Mesendoderm (in vitro differentiated cells): ENCODE measurements at regions not wholly inside any gene's neighbourhood (a gene's known extent, or its start where the extent isn't known, plus 50 kb on each side); places are given as distances from the start of the nearest gene placed in this dataset.

Source experiments
- DNase-seq: peaks from one replicate; pipeline ENCODE4 v3.0.0; 2013
- H2AK5ac ChIP-seq: 2 replicates; pipeline ENCODE4 v1.6.1; 2013; ENCODE audit warnings: low read length, inconsistent platforms
- H2BK120ac ChIP-seq: 2 replicates; pipeline ENCODE4 v1.6.1; 2013; ENCODE audit warnings: low read depth, mild to moderate bottlenecking, low read length, moderate library complexity, mixed read lengths
- H2BK15ac ChIP-seq: replicated peaks from 2 replicates; pipeline ENCODE4 v1.6.1; 2013; ENCODE audit warnings: low read depth, mild to moderate bottlenecking, moderate library complexity
- H2BK5ac ChIP-seq: 2 replicates; pipeline ENCODE4 v1.6.1; 2013; ENCODE audit warnings: low read length, inconsistent platforms
- H3K18ac ChIP-seq: 2 replicates; pipeline ENCODE4 v1.6.1; 2013; ENCODE audit warnings: mild to moderate bottlenecking, low read length, mixed read lengths
- H3K23ac ChIP-seq: one replicate; pipeline ENCODE4 v1.6.1; 2013; ENCODE audit warnings: low read length
- H3K27ac ChIP-seq: 2 replicates; pipeline ENCODE4 v1.5.1; 2013; ENCODE audit warnings: low read depth, mild to moderate bottlenecking, inconsistent platforms, low read length, moderate library complexity
- H3K27me3 ChIP-seq: 2 replicates; pipeline ENCODE4 v1.6.1; 2013; ENCODE audit warnings: low read length, control low read depth, mild to moderate bottlenecking, inconsistent platforms; ENCODE audit not compliant: insufficient read depth, poor library complexity
- H3K36me3 ChIP-seq: 2 replicates; pipeline ENCODE4 v1.6.1; 2013; ENCODE audit warnings: low read length, inconsistent platforms; ENCODE audit not compliant: control insufficient read depth, insufficient read depth
- H3K4ac ChIP-seq: one replicate; pipeline ENCODE4 v1.6.1; 2013; ENCODE audit warnings: low read depth, mild to moderate bottlenecking, low read length, moderate library complexity
- H3K4me1 ChIP-seq: 2 replicates; pipeline ENCODE4 v1.6.1; 2013; ENCODE audit warnings: low read depth, low read length, inconsistent platforms; ENCODE audit not compliant: control insufficient read depth
- H3K4me2 ChIP-seq: 2 replicates; pipeline ENCODE4 v1.6.1; 2013; ENCODE audit warnings: low read length
- H3K4me3 ChIP-seq: 2 replicates; pipeline ENCODE4 v1.5.1; 2013; ENCODE audit warnings: mild to moderate bottlenecking, low read length
- H3K56ac ChIP-seq: one replicate; pipeline ENCODE4 v1.6.1; 2013; ENCODE audit warnings: low read length
- H3K79me1 ChIP-seq: 2 replicates; pipeline ENCODE4 v1.6.1; 2013; ENCODE audit warnings: low read length, inconsistent platforms
- H3K79me2 ChIP-seq: 2 replicates; pipeline ENCODE4 v1.6.1; 2013; ENCODE audit warnings: mild to moderate bottlenecking, low read length; ENCODE audit not compliant: control insufficient read depth, insufficient read depth
- H3K9ac ChIP-seq: 2 replicates; pipeline ENCODE4 v1.6.1; 2013; ENCODE audit warnings: low read length, inconsistent platforms
- H4K5ac ChIP-seq: one replicate; pipeline ENCODE4 v1.6.1; 2013; ENCODE audit warnings: low read length
- H4K8ac ChIP-seq: one replicate; pipeline ENCODE4 v1.6.1; 2013; ENCODE audit warnings: low read depth, mild to moderate bottlenecking, control low read depth, low read length, moderate library complexity
- WGBS: extraction: QIAGEN DNeasy Blood & Tissue Kit; methylation state at CpG from one replicate; pipeline ENCODE4 v1.1.7; 2013; ENCODE audit warnings: low lambda C conversion rate, missing lambda C conversion rate; ENCODE audit not compliant: insufficient coverage; ENCODE audit errors: extremely low coverage; 5-methylcytosine and 5-hydroxymethylcytosine counted together

DNA sequence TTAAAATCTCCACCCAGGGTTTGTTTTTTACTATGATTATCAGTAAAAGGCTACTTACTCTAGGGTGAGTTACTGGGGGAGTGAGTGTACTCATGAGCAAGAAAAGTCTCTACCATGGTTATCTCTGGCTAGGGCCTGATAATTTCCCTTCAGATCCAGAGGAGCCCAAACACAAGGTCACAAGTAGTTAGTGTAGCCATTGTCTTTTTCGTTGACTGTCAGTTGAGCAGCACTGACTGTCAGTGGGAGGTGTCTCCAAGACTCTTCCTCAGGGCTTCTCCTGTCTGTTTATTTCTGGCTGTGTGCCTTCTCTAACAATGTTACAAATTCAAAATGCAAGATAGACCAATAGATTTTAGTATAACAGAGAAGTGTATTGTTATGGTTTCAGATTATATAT lies 181.2 kb upstream of the MIS18BP1 start:
- Histone ChIP-seq H3K56ac (no peak overlapping the region), H3K18ac (no peak overlapping the region), H2BK15ac (no peak overlapping the region), H2AK5ac (no peak overlapping the region), H3K27ac (no peak overlapping the region), H3K79me1 (no peaks in the 10 kb centered on the region), H4K5ac (no peak overlapping the region), H3K79me2 (no peaks in the 10 kb centered on the region), H3K36me3 (no peaks in the 10 kb centered on the region), H3K4ac (no peak overlapping the region), H3K27me3 (no peaks in the 10 kb centered on the region), H4K8ac (no peak overlapping the region), H2BK120ac (no peak overlapping the region), H3K4me3 (no peak overlapping the region), H3K9ac (no peak overlapping the region), H3K4me1 (no peaks in the 10 kb centered on the region), H2BK5ac (no peak overlapping the region), H3K4me2 (no peak overlapping the region), H3K23ac (no peak overlapping the region)
- DNase-seq = peak; percentile 57
- WGBS = no CpG with 5 or more reads among the region's 1 CpG

DNA sequence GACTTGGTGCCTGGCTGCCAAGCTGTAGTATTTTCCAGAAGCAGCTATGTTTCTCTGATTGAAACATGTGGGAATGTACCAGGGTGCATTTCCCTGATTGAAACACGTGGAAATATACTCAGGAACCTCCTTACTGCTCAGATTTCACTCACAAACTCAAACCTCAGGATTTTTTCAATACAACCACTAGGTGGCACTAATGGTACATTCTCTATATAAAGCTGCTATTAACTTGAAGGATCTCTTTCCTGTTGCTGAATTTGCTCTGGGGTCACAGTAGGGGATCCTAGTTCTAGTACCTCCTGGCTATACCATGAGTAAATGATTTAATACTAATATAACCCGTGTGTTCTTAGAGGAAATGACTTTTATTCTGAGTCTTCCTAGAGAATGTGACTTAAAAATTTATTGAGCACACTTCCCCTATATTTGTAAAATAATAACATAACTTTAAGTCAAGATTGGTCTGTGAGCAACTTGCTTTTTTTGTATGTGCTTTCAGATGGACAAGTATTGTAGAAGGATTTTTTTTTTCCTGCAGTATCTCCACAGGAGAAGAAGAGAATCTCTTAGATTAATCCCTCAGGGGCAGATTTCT lies 173.8 kb upstream of the MIS18BP1 start:
- DNase-seq = peak; percentile 90
- Histone ChIP-seq H3K23ac (no peak overlapping the region), H3K4me2 (no peak overlapping the region), H3K4me1 (no peaks in the 10 kb centered on the region), H4K5ac (no peak overlapping the region), H3K9ac (no peak overlapping the region), H3K27ac (no peak overlapping the region), H2BK5ac (no peak overlapping the region), H2BK120ac (no peak overlapping the region), H3K4ac (no peak overlapping the region), H3K27me3 (no peaks in the 10 kb centered on the region), H3K56ac (no peak overlapping the region), H3K79me1 (no peaks in the 10 kb centered on the region), H3K79me2 (no peaks in the 10 kb centered on the region), H4K8ac (no peak overlapping the region), H2AK5ac (no peak overlapping the region), H3K18ac (no peak overlapping the region), H3K4me3 (no peak overlapping the region), H2BK15ac (peak overlapping the region; percentile 36), H3K36me3 (no peaks in the 10 kb centered on the region)
- WGBS = no CpG with 5 or more reads among the region's 2 CpGs

DNA sequence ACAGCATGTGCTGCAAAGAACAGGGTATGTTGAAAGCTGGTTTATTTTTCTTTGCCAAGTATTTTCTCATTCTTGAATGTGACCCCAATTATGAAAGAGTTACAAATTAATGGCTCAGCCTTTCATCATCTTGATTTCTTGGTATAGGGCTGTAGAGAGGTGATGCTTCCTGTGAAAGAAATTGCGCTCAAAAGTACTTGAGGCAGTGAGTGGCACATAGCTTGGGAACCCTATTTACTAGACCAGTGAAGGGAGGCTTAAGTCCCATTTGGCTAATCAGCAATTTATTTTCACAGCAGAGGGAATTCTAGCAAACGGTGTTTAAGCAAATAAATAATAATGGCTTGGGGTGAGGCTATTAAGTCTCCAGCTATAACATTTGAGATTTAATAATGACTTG lies 153.9 kb upstream of the MIS18BP1 start:
- no peaks in the 10 kb centered on the region for H3K36me3 ChIP-seq
- H4K5ac ChIP-seq = no peak overlapping the region
- H3K4me1 ChIP-seq = no peaks in the 10 kb centered on the region
- H3K4me2 ChIP-seq = no peak overlapping the region
- no peaks in the 10 kb centered on the region for H3K79me1 ChIP-seq
- no peak overlapping the region for H4K8ac ChIP-seq
- WGBS = no CpG with 5 or more reads among the region's 2 CpGs
- no peaks in the 10 kb centered on the region for H3K79me2 ChIP-seq
- H2AK5ac ChIP-seq = no peak overlapping the region
- H3K4me3 ChIP-seq = no peak overlapping the region
- H3K56ac ChIP-seq = no peak overlapping the region
- no peak overlapping the region for H3K23ac ChIP-seq
- no peak for DNase-seq
- H3K18ac ChIP-seq = no peak overlapping the region
- no peak overlapping the region for H3K9ac ChIP-seq
- H3K4ac ChIP-seq = no peak overlapping the region
- no peak overlapping the region for H3K27ac ChIP-seq
- no peak overlapping the region for H2BK120ac ChIP-seq
- no peak overlapping the region for H2BK5ac ChIP-seq
- no peaks in the 10 kb centered on the region for H3K27me3 ChIP-seq
- no peak overlapping the region for H2BK15ac ChIP-seq

DNA sequence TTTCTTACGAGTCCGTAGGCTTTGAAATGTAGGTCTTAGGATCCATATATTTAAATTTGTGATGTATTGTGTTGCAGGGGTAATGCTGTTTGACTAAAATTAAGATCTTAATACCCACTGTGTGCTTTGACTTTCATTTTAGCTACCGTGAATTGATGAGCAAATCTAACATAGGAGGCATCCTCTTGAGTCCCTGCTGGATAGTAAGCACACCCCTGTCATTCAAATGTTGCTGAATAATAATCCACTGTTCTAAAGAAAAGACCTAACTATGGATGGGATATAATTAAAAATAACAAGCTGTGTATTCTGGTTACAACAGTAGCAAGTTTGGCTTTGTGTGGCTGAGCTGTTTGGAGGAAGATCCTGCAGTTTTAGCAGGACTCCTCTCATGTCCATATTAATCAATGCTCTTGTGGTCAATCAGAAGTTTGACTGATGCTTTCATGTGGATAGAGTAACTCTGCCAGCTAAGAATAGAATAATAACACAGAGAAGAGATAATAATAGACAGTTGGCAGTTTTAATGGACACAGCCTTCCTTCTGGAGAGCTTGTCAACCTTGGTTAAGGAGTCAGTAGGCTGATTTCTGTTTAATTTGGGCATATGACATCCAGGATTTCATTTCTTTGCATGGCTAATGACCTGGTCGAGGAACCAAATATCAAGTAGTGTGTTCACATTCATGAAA lies 148.1 kb upstream of the MIS18BP1 start:
- no peak overlapping the region for H3K4ac ChIP-seq
- H3K9ac ChIP-seq = no peak overlapping the region
- H4K8ac ChIP-seq = no peak overlapping the region
- DNase-seq = no peak
- no peak overlapping the region for H4K5ac ChIP-seq
- no peak overlapping the region for H2BK120ac ChIP-seq
- H3K4me1 ChIP-seq = no peaks in the 10 kb centered on the region
- H3K36me3 ChIP-seq = no peaks in the 10 kb centered on the region
- WGBS = no CpG with 5 or more reads among the region's 4 CpGs
- no peaks in the 10 kb centered on the region for H3K79me1 ChIP-seq
- no peak overlapping the region for H3K27ac ChIP-seq
- no peak overlapping the region for H3K4me3 ChIP-seq
- H2AK5ac ChIP-seq = no peak overlapping the region
- H3K4me2 ChIP-seq = no peak overlapping the region
- H2BK15ac ChIP-seq = no peak overlapping the region
- H3K79me2 ChIP-seq = no peaks in the 10 kb centered on the region
- no peak overlapping the region for H3K18ac ChIP-seq
- no peak overlapping the region for H3K56ac ChIP-seq
- H3K23ac ChIP-seq = no peak overlapping the region
- no peak overlapping the region for H2BK5ac ChIP-seq
- no peaks in the 10 kb centered on the region for H3K27me3 ChIP-seq

DNA sequence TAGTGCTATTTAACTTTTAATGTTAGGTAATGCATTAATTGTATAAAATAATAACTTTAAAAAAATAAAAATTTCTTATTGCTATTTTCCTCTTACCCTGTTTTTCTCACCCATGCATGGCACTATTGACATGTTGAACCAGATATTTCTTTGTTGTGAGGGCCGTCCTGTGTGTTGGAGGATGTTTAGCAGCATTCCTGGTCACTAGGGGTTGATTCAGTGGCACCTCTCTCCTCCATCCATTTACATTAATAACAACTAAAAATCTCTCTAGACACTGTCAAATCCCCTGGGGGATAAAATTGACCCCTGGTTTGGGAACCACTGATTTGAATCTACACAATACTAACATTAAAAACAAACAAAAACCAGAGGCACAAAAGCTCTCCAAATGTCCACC lies 147.5 kb upstream of the MIS18BP1 start:
- Histone ChIP-seq H3K79me2 (no peaks in the 10 kb centered on the region), H3K4me2 (no peak overlapping the region), H2AK5ac (no peak overlapping the region), H3K4me1 (no peaks in the 10 kb centered on the region), H3K27me3 (no peaks in the 10 kb centered on the region), H3K4me3 (no peak overlapping the region), H3K79me1 (no peaks in the 10 kb centered on the region), H2BK120ac (no peak overlapping the region), H3K9ac (no peak overlapping the region), H3K36me3 (no peaks in the 10 kb centered on the region), H3K56ac (no peak overlapping the region), H3K27ac (no peak overlapping the region), H2BK15ac (no peak overlapping the region), H3K4ac (no peak overlapping the region), H2BK5ac (no peak overlapping the region), H4K8ac (no peak overlapping the region), H3K23ac (no peak overlapping the region), H3K18ac (no peak overlapping the region), H4K5ac (no peak overlapping the region)
- DNase-seq = no peak
- no CpG with 5 or more reads among the region's 1 CpG for WGBS

DNA sequence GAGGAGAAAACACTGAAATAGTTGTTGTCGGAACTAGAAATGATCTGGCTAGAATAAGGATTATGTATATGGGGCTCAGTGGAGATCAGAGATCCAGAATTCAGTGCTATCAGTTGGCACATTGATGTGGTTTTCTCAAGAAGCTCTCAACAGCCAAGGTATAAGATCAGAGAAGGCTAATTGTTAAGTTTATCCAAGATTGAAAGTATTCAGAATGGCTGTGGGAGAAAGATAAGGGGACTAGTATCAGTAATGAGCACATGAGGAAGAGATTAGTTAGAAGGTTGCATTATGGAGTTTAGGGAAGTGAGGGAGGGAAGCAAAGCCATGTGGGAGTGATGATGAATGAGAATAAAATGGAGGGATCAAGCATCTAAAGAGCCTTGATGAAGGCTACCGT lies 128.1 kb upstream of the MIS18BP1 start:
- Histone ChIP-seq H3K36me3 (no peaks in the 10 kb centered on the region), H3K18ac (no peak overlapping the region), H3K79me2 (no peaks in the 10 kb centered on the region)

More for the DNA sequence above, 128.1 kb upstream of the MIS18BP1 start:
- no peaks in the 10 kb centered on the region for H3K27me3 ChIP-seq
- H4K5ac ChIP-seq = no peak overlapping the region
- no peak overlapping the region for H3K56ac ChIP-seq
- H4K8ac ChIP-seq = no peak overlapping the region
- no peak overlapping the region for H3K9ac ChIP-seq
- H3K79me1 ChIP-seq = no peaks in the 10 kb centered on the region
- no peak overlapping the region for H3K4me2 ChIP-seq
- H3K4ac ChIP-seq = no peak overlapping the region
- WGBS = no CpG with 5 or more reads among the region's 2 CpGs
- H2BK120ac ChIP-seq = no peak overlapping the region
- H3K23ac ChIP-seq = no peak overlapping the region
- peak; percentile 64 for DNase-seq
- no peak overlapping the region for H3K27ac ChIP-seq
- no peak overlapping the region for H3K4me3 ChIP-seq
- no peak overlapping the region for H2BK15ac ChIP-seq
- H2BK5ac ChIP-seq = no peak overlapping the region
- no peak overlapping the region for H2AK5ac ChIP-seq
- H3K4me1 ChIP-seq = no peaks in the 10 kb centered on the region
